ENCODE measurements at regions not wholly inside any gene's neighbourhood (a gene's known extent, or its start where the extent isn't known, plus 50 kb on each side); places are given as distances from the start of the nearest gene placed in this dataset.

GRCh38 chr3:70583682-70584081, 271.2 kb upstream of the MDFIC2 start (continued):
- TF ChIP-seq REST (IDR thresholded peaks at IDR 0.05), result no peak
- TF ChIP-seq RNF2 (IDR thresholded peaks at IDR 0.05; ENCODE audit: borderline replicate concordance, low read depth), result no peak

- ATAC-seq, result no peak
- no peak overlapping the region for H3K27ac ChIP-seq
- ChIA-PET POLR2A (no interaction called here), CTCF (no interaction called here)
- WGBS (ENCODE audit: missing lambda C conversion rate), result 54% methylated on average over 1 of the region's 1 CpG
- H3K9me3 ChIP-seq, result no peaks in the 10 kb centered on the region
- no peak overlapping the region for H3K4me2 ChIP-seq
- FAIRE-seq, result no peak
- no peak overlapping the region for H3K4me3 ChIP-seq
- no peak for DNase-seq (ENCODE audit: low read depth in 1 of 2, low spot score in 1 of 2)
- H3K4me1 ChIP-seq, result no peaks in the 10 kb centered on the region
- TF ChIP-seq TP53 (CRISPR knock-in tag; IDR thresholded peaks at IDR 0.05) (no peak), EHMT2 (IDR thresholded peaks at IDR 0.05; ENCODE audit: low read depth) (no peak), RFX5 (IDR thresholded peaks at IDR 0.05) (no peak), POLR2AphosphoS2 (conservative IDR thresholded peaks at IDR 0.05; ENCODE audit: low read length) (no peak), JUN (IDR thresholded peaks at IDR 0.05) (no peak), CHD4 (IDR thresholded peaks at IDR 0.05; ENCODE audit: borderline replicate concordance) (no peak), EP300 (IDR thresholded peaks at IDR 0.05) (no peak), HDAC2 (IDR thresholded peaks at IDR 0.05) (no peak), REST (IDR thresholded peaks at IDR 0.05) (no peak), POLR2A (IDR thresholded peaks at IDR 0.05; ENCODE audit: low read length) (no peak)
These were observed 270.4 kb upstream of the MDFIC2 start for GRCh38 chr3:70582803-70583202.

GRCh38 chr3:70580021-70580420, 267.6 kb upstream of the MDFIC2 start:
- FAIRE-seq, result no peak
- ChIA-PET CTCF (interaction anchor here (1.0 kb wide), 1 partner anchor 17 kb away, joined by 3 read pairs; no protein-coding TSS in a partner anchor), POLR2A (no interaction called here)
- ATAC-seq, result no peak
- H3K4me2 ChIP-seq, result no peak overlapping the region
- no peaks in the 10 kb centered on the region for H3K9me3 ChIP-seq
- H3K27ac ChIP-seq, result no peak overlapping the region
- no peak for DNase-seq (ENCODE audit: low read depth in 1 of 2, low spot score in 1 of 2)
- no peaks in the 10 kb centered on the region for H3K4me1 ChIP-seq
- no peak for TF ChIP-seq JUNB (IDR thresholded peaks at IDR 0.05)
- TF ChIP-seq POLR2AphosphoS2 (conservative IDR thresholded peaks at IDR 0.05; ENCODE audit: low read length), result no peak
- no peak for TF ChIP-seq JUN (IDR thresholded peaks at IDR 0.05)
- no peak for TF ChIP-seq USF2 (IDR thresholded peaks at IDR 0.05)
- no peak for TF ChIP-seq CHD2 (IDR thresholded peaks at IDR 0.05; ENCODE audit: low read length, partially characterized antibody)
- TF ChIP-seq HOXB5 (CRISPR knock-in tag; IDR thresholded peaks at IDR 0.05), result no peak
- TF ChIP-seq ZFP36 (IDR thresholded peaks at IDR 0.05; ENCODE audit: borderline replicate concordance, partially characterized antibody), result no peak
- H3K4me3 ChIP-seq, result no peak overlapping the region
- 80% methylated on average over 3 of the region's 3 CpGs for WGBS (ENCODE audit: missing lambda C conversion rate)

Measured in A549 (cell line).